CD4-positive, CD25-positive, alpha-beta regulatory T cell (primary cell): ENCODE measurements at regions not wholly inside any gene's neighbourhood (a gene's known extent, or its start where the extent isn't known, plus 50 kb on each side); places are given as distances from the start of the nearest gene placed in this dataset.

Experiments used
- ATAC-seq, 2 donors: fragments of 150-1000 bp; cut with Tn5 transposase; one replicate each; pipeline ENCODE4 v1.10.0; 2021; ENCODE audit warnings: low read depth in 2 of 2, moderate number of reproducible peaks in 2 of 2, moderate library complexity in 1 of 2
- DNase-seq, 3 donors: peaks; one replicate each; pipeline versions ENCODE4 v3.0.0 to v3.0.0-alpha.2; 2012 to 2022; ENCODE audit warnings: mixed read lengths in 1 of 3
- H3K27ac ChIP-seq: one replicate; pipeline ENCODE4 v1.7.0; 2013; ENCODE audit warnings: mild to moderate bottlenecking, low read length; ENCODE audit not compliant: insufficient read depth, poor library complexity, severe bottlenecking
- H3K27me3 ChIP-seq: one replicate; pipeline ENCODE4 v1.7.0; 2013; ENCODE audit warnings: low read length; ENCODE audit not compliant: control insufficient read depth, insufficient read depth
- H3K36me3 ChIP-seq: one replicate; pipeline ENCODE4 v1.7.0; 2013; ENCODE audit warnings: mild to moderate bottlenecking, low read length, moderate library complexity; ENCODE audit not compliant: control insufficient read depth, insufficient read depth
- H3K4me1 ChIP-seq: 2 replicates; pipeline ENCODE4 v1.7.0; 2013; ENCODE audit warnings: mild to moderate bottlenecking, low read length; ENCODE audit not compliant: insufficient read depth, control insufficient read depth, poor library complexity, severe bottlenecking
- H3K4me3 ChIP-seq: one replicate; pipeline ENCODE4 v1.7.0; 2013; ENCODE audit warnings: low read depth, mild to moderate bottlenecking, low read length, moderate library complexity
- H3K9me3 ChIP-seq, 2 experiments: 1 replicate in 1 of 2; 2 replicates in 1 of 2; pipeline ENCODE4 v1.7.0; 2013; ENCODE audit warnings: low read length in 2 of 2, mild to moderate bottlenecking in 1 of 2, moderate library complexity in 1 of 2; ENCODE audit not compliant: control insufficient read depth in 2 of 2
- H3K27ac Mint-ChIP-seq, 3 donors: one replicate each; pipeline ENCODE4 v1.8.0; 2020 to 2022; ENCODE audit warnings: mild to moderate bottlenecking in 3 of 3, mixed read lengths in 3 of 3, moderate library complexity in 2 of 3
- H3K27me3 Mint-ChIP-seq: one replicate; pipeline ENCODE4 v1.8.0; 2022; ENCODE audit warnings: mild to moderate bottlenecking, mixed read lengths
- H3K36me3 Mint-ChIP-seq: one replicate; pipeline ENCODE4 v1.8.0; 2020; ENCODE audit warnings: mixed read lengths
- H3K4me1 Mint-ChIP-seq, 4 donors: one replicate each; pipeline ENCODE4 v1.8.0; 2020 to 2022; ENCODE audit warnings: mixed read lengths in 4 of 4, mild to moderate bottlenecking in 1 of 4
- H3K4me3 Mint-ChIP-seq, 4 donors: one replicate each; pipeline ENCODE4 v1.8.0; 2020 to 2022; ENCODE audit warnings: mild to moderate bottlenecking in 4 of 4, mixed read lengths in 4 of 4, moderate library complexity in 3 of 4
- H3K9me3 Mint-ChIP-seq, 7 donors: one replicate each; pipeline ENCODE4 v1.8.0; 2020 to 2022; ENCODE audit warnings: mixed read lengths in 7 of 7, mild to moderate bottlenecking in 3 of 7, moderate library complexity in 2 of 7

GRCh38 chr9:73239570-73240265 lies 88.1 kb downstream of the ANXA1 start:
- ATAC-seq: no peak
- peaks cover 0 to 7% (median 0%) of the 10 kb centered on the region in 7 donors for H3K9me3 Mint-ChIP-seq
- no peak overlapping the region for H3K27ac Mint-ChIP-seq
- H3K36me3 Mint-ChIP-seq: no peaks in the 10 kb centered on the region
- Histone ChIP-seq H3K27ac (no peak overlapping the region), H3K27me3 (no peaks in the 10 kb centered on the region), H3K4me1 (no peaks in the 10 kb centered on the region), H3K36me3 (no peaks in the 10 kb centered on the region), H3K4me3 (no peak overlapping the region), H3K9me3 (no peaks in the 10 kb centered on the region)
- H3K4me1 Mint-ChIP-seq: no peaks in the 10 kb centered on the region
- DNase-seq: no peak
- H3K4me3 Mint-ChIP-seq: no peak overlapping the region
- peaks cover 5% of the 10 kb centered on the region for H3K27me3 Mint-ChIP-seq

GRCh38 chr9:73243078-73243477 lies 91.4 kb downstream of the ANXA1 start:
- no peak for ATAC-seq
- Mint-ChIP-seq H3K27me3 (no peaks in the 10 kb centered on the region), H3K4me3 (no peak overlapping the region), H3K36me3 (no peaks in the 10 kb centered on the region), H3K27ac (peak overlapping the region in 1 of 3 donors; percentile 29), H3K4me1 (no peaks in the 10 kb centered on the region), H3K9me3 (peaks cover 0 to 3% (median 0%) of the 10 kb centered on the region in 7 donors)
- no peak overlapping the region for H3K4me3 ChIP-seq
- no peaks in the 10 kb centered on the region for H3K4me1 ChIP-seq
- no peaks in the 10 kb centered on the region for H3K27me3 ChIP-seq
- no peaks in the 10 kb centered on the region for H3K36me3 ChIP-seq
- H3K9me3 ChIP-seq: no peaks in the 10 kb centered on the region
- no peak overlapping the region for H3K27ac ChIP-seq
- no peak for DNase-seq

GRCh38 chr9:73259086-73259696 lies 107.5 kb downstream of the ANXA1 start:
- Mint-ChIP-seq H3K9me3 (peaks cover 0 to 4% (median 0%) of the 10 kb centered on the region in 7 donors), H3K4me3 (no peak overlapping the region), H3K27ac (no peak overlapping the region), H3K27me3 (peaks cover 5% of the 10 kb centered on the region), H3K36me3 (no peaks in the 10 kb centered on the region), H3K4me1 (no peaks in the 10 kb centered on the region)
- Histone ChIP-seq H3K27me3 (no peaks in the 10 kb centered on the region), H3K9me3 (no peaks in the 10 kb centered on the region), H3K4me1 (no peaks in the 10 kb centered on the region), H3K36me3 (no peaks in the 10 kb centered on the region), H3K27ac (no peak overlapping the region), H3K4me3 (no peak overlapping the region)
- no peak for ATAC-seq
- no peak for DNase-seq

- no peak for ATAC-seq
- peaks cover 0 to 4% (median 0%) of the 10 kb centered on the region in 7 donors for H3K9me3 Mint-ChIP-seq
- H3K27ac Mint-ChIP-seq: no peak overlapping the region
- Histone ChIP-seq H3K27me3 (no peaks in the 10 kb centered on the region), H3K27ac (no peak overlapping the region), H3K36me3 (no peaks in the 10 kb centered on the region), H3K4me3 (no peak overlapping the region), H3K4me1 (no peaks in the 10 kb centered on the region), H3K9me3 (no peaks in the 10 kb centered on the region)
- H3K27me3 Mint-ChIP-seq: peaks cover 5% of the 10 kb centered on the region
- H3K4me3 Mint-ChIP-seq: no peak overlapping the region
- no peaks in the 10 kb centered on the region for H3K36me3 Mint-ChIP-seq
- no peaks in the 10 kb centered on the region for H3K4me1 Mint-ChIP-seq
- no peak for DNase-seq
Measured at GRCh38 chr9:73260506-73260905, 108.8 kb downstream of the ANXA1 start.

- peaks cover 0 to 2% (median 0%) of the 10 kb centered on the region in 7 donors for H3K9me3 Mint-ChIP-seq
- Histone ChIP-seq H3K27me3 (no peaks in the 10 kb centered on the region), H3K27ac (no peak overlapping the region), H3K4me3 (no peak overlapping the region), H3K4me1 (no peaks in the 10 kb centered on the region), H3K9me3 (no peaks in the 10 kb centered on the region), H3K36me3 (no peaks in the 10 kb centered on the region)
- no peak overlapping the region for H3K27ac Mint-ChIP-seq
- ATAC-seq: no peak
- H3K4me3 Mint-ChIP-seq: no peak overlapping the region
- no peaks in the 10 kb centered on the region for H3K4me1 Mint-ChIP-seq
- no peaks in the 10 kb centered on the region for H3K36me3 Mint-ChIP-seq
- no peaks in the 10 kb centered on the region for H3K27me3 Mint-ChIP-seq
- no peak for DNase-seq
Measured at GRCh38 chr9:73264631-73265030, 113.0 kb downstream of the ANXA1 start.

- no peak overlapping the region for H3K27ac Mint-ChIP-seq
- H3K9me3 ChIP-seq: no peaks in the 10 kb centered on the region
- no peak for DNase-seq
- H3K36me3 Mint-ChIP-seq: no peaks in the 10 kb centered on the region
- H3K4me3 Mint-ChIP-seq: no peak overlapping the region
- H3K4me3 ChIP-seq: no peak overlapping the region
- no peaks in the 10 kb centered on the region for H3K27me3 ChIP-seq
- no peak for ATAC-seq
- H3K36me3 ChIP-seq: no peaks in the 10 kb centered on the region
- no peaks in the 10 kb centered on the region for H3K4me1 Mint-ChIP-seq
- peaks cover 0 to 2% (median 0%) of the 10 kb centered on the region in 7 donors for H3K9me3 Mint-ChIP-seq
- no peaks in the 10 kb centered on the region for H3K27me3 Mint-ChIP-seq
- no peak overlapping the region for H3K27ac ChIP-seq
- H3K4me1 ChIP-seq: no peaks in the 10 kb centered on the region
Measured at GRCh38 chr9:73265876-73266275, 114.2 kb downstream of the ANXA1 start.

GRCh38 chr9:73269430-73270101 lies 117.9 kb downstream of the ANXA1 start:
- DNase-seq (no peak), ATAC-seq (no peak)
- Histone ChIP-seq H3K4me1 (no peaks in the 10 kb centered on the region), H3K36me3 (no peaks in the 10 kb centered on the region), H3K9me3 (no peaks in the 10 kb centered on the region), H3K27me3 (no peaks in the 10 kb centered on the region), H3K27ac (no peak overlapping the region), H3K4me3 (no peak overlapping the region)
- no peaks in the 10 kb centered on the region for H3K36me3 Mint-ChIP-seq
- no peaks in the 10 kb centered on the region for H3K27me3 Mint-ChIP-seq
- no peaks in the 10 kb centered on the region for H3K4me1 Mint-ChIP-seq
- no peak overlapping the region for H3K27ac Mint-ChIP-seq
- no peak overlapping the region for H3K4me3 Mint-ChIP-seq
- peaks cover 0 to 2% (median 0%) of the 10 kb centered on the region in 7 donors for H3K9me3 Mint-ChIP-seq
